PC-3 (cell line): ENCODE measurements at regions not wholly inside any gene's neighbourhood (a gene's known extent, or its start where the extent isn't known, plus 50 kb on each side); places are given as distances from the start of the nearest gene placed in this dataset.

Experiments
- CTCF ChIP-seq: fragments of 300-600 bp; sonication (generic); conservative IDR thresholded peaks from 2 replicates; pipeline ENCODE4 v1.5.1; 2017; ENCODE audit warnings: antibody characterized with exemption, low read depth, mild to moderate bottlenecking, low read length
- EZH2phosphoT487 ChIP-seq: fragments of 300-600 bp; sonication (generic); IDR thresholded peaks from 2 replicates; pipeline ENCODE4 v1.6.1; 2018; ENCODE audit warnings: mild to moderate bottlenecking, antibody characterized with exemption, low read length, borderline replicate concordance

- TF ChIP-seq EZH2phosphoT487 (no peak), CTCF (no peak)
These were observed 122.3 kb downstream of the RFC3 start for GRCh38 chr13:33940256-33940655.
